PC-9 (cell line): ENCODE measurements at regions not wholly inside any gene's neighbourhood (a gene's known extent, or its start where the extent isn't known, plus 50 kb on each side); places are given as distances from the start of the nearest gene placed in this dataset.

Experiments
- BruUV-seq: library from RNA; stranded (reverse); fragments of 400-500 nt; replicated peaks from 2 replicates; lab custom pipeline; 2021; lab: Mats Ljungman, UMichigan
- CTCF ChIA-PET: fragments of 300-600 bp; sonication (Branson Sonifier 250); formaldehyde crosslinking; loops from one replicate; lab custom pipeline; 2022; ENCODE audit warnings: antibody characterized with exemption; lab: Charles Lee
- POLR2A ChIA-PET: fragments of 300-600 bp; sonication (Branson Sonifier 250); formaldehyde crosslinking; loops from one replicate; lab custom pipeline; 2022; ENCODE audit warnings: antibody characterized with exemption; ENCODE audit not compliant: unreplicated experiment; lab: Charles Lee
- DNase-seq, 2 experiments: peaks; one replicate each; pipeline versions ENCODE4 v3.0.0 to v3.0.0-alpha.2; 2015 to 2022; ENCODE audit warnings: mixed read lengths in 1 of 2
- H2AFZ ChIP-seq: fragments of 200-600 bp; sonication (generic); 2 replicates; pipeline ENCODE4 v1.8.1; 2017; ENCODE audit warnings: antibody characterized with exemption
- H3F3A ChIP-seq: fragments of 200-600 bp; sonication (generic); 2 replicates; pipeline ENCODE4 v1.8.1; 2017; ENCODE audit warnings: antibody characterized with exemption, mild to moderate bottlenecking, low read depth; ENCODE audit not compliant: insufficient read depth
- H3K27ac ChIP-seq: fragments of 200-600 bp; sonication (generic); 2 replicates; pipeline ENCODE4 v1.6.1; 2016; ENCODE audit warnings: mixed run types
- H3K27me3 ChIP-seq: fragments of 200-600 bp; sonication (generic); 2 replicates; pipeline ENCODE4 v1.6.1; 2016; ENCODE audit warnings: low read depth, mixed run types; ENCODE audit not compliant: insufficient read depth
- H3K36me3 ChIP-seq: fragments of 200-600 bp; sonication (generic); 2 replicates; pipeline ENCODE4 v1.6.1; 2016; ENCODE audit warnings: low read depth, mixed run types
- H3K4me1 ChIP-seq: fragments of 200-600 bp; sonication (generic); replicated peaks from 2 replicates; pipeline ENCODE4 v1.6.1; 2016; ENCODE audit warnings: mixed run types; ENCODE audit not compliant: insufficient read depth
- H3K4me2 ChIP-seq: fragments of 200-600 bp; sonication (generic); 2 replicates; pipeline ENCODE4 v1.6.1; 2017; ENCODE audit warnings: mixed run types
- H3K4me3 ChIP-seq: fragments of 200-600 bp; sonication (generic); 2 replicates; pipeline ENCODE4 v1.6.1; 2016; ENCODE audit warnings: mixed run types
- H3K79me2 ChIP-seq: fragments of 200-600 bp; sonication (generic); 2 replicates; pipeline ENCODE4 v1.6.1; 2017; ENCODE audit warnings: low read depth, mixed run types
- H3K9me2 ChIP-seq: fragments of 200-600 bp; sonication (generic); 2 replicates; pipeline ENCODE4 v1.8.1; 2017; ENCODE audit warnings: mild to moderate bottlenecking; ENCODE audit not compliant: insufficient read depth
- H3K9me3 ChIP-seq: fragments of 200-600 bp; sonication (generic); 2 replicates; pipeline ENCODE4 v1.8.1; 2016; ENCODE audit warnings: low read depth; ENCODE audit not compliant: insufficient read depth
- H4K20me1 ChIP-seq: fragments of 200-600 bp; sonication (generic); 2 replicates; pipeline ENCODE4 v1.8.1; 2017; ENCODE audit not compliant: insufficient read depth
- CTCF ChIP-seq: fragments of 200-600 bp; sonication (generic); conservative IDR thresholded peaks from 2 replicates; pipeline ENCODE4 v1.6.1; 2017; ENCODE audit warnings: mixed run types, antibody characterized with exemption, mild to moderate bottlenecking, moderate library complexity
- EZH2 ChIP-seq: fragments of 200-600 bp; sonication (generic); IDR thresholded peaks from 2 replicates; pipeline ENCODE4 v1.8.0; 2017; ENCODE audit warnings: antibody characterized with exemption, low read depth
- intact Hi-C: fragments of 100-400 bp; cut with micrococcal nuclease; formaldehyde crosslinking; loops from one replicate; pipeline ENCODE4 v1.10.0; 2022; ENCODE audit not compliant: unreplicated experiment

- Histone ChIP-seq H3K79me2 (no peaks in the 10 kb centered on the region), H3K9me3 (no peaks in the 10 kb centered on the region), H3K27me3 (no peaks in the 10 kb centered on the region), H3K36me3 (no peaks in the 10 kb centered on the region), H3F3A (no peaks in the 10 kb centered on the region), H3K4me2 (no peak overlapping the region), H3K9me2 (no peaks in the 10 kb centered on the region), H3K4me1 (no peaks in the 10 kb centered on the region), H4K20me1 (no peaks in the 10 kb centered on the region), H3K4me3 (no peak overlapping the region), H3K27ac (no peak overlapping the region), H2AFZ (no peak overlapping the region)
- BruUV-seq = no TSS peak
- no peak for DNase-seq
- CTCF ChIA-PET = no interaction called here
- TF ChIP-seq CTCF (no peak), EZH2 (no peak)
- intact Hi-C loops = no loop called here
- POLR2A ChIA-PET = no interaction called here
Observed at GRCh38 chr4:127307996-127308395, 324.8 kb upstream of the INTU start.

GRCh38 chr4:127309369-127310102 is 323.2 kb upstream of the INTU start:
- H3K36me3 ChIP-seq = no peaks in the 10 kb centered on the region
- H3F3A ChIP-seq = no peaks in the 10 kb centered on the region
- H2AFZ ChIP-seq = no peak overlapping the region
- BruUV-seq = no TSS peak
- POLR2A ChIA-PET = no interaction called here
- TF ChIP-seq EZH2 = no peak
- TF ChIP-seq CTCF = no peak
- DNase-seq = no peak
- no peaks in the 10 kb centered on the region for H3K79me2 ChIP-seq
- no peaks in the 10 kb centered on the region for H3K9me3 ChIP-seq
- no peaks in the 10 kb centered on the region for H3K27me3 ChIP-seq
- no peak overlapping the region for H3K4me3 ChIP-seq
- H3K4me1 ChIP-seq = no peaks in the 10 kb centered on the region
- no peaks in the 10 kb centered on the region for H3K9me2 ChIP-seq
- H4K20me1 ChIP-seq = no peaks in the 10 kb centered on the region
- CTCF ChIA-PET = no interaction called here
- no peak overlapping the region for H3K4me2 ChIP-seq
- no peak overlapping the region for H3K27ac ChIP-seq
- intact Hi-C loops = no loop called here

- Histone ChIP-seq H3K9me2 (no peaks in the 10 kb centered on the region), H3K27ac (no peak overlapping the region), H3K27me3 (no peaks in the 10 kb centered on the region), H2AFZ (no peak overlapping the region), H3K4me1 (no peaks in the 10 kb centered on the region), H4K20me1 (no peaks in the 10 kb centered on the region), H3K79me2 (no peaks in the 10 kb centered on the region), H3F3A (no peaks in the 10 kb centered on the region), H3K4me2 (no peak overlapping the region), H3K36me3 (no peaks in the 10 kb centered on the region), H3K9me3 (no peaks in the 10 kb centered on the region), H3K4me3 (no peak overlapping the region)
- no peak for DNase-seq
- intact Hi-C loops = no loop called here
- BruUV-seq = no TSS peak
- ChIA-PET POLR2A (no interaction called here), CTCF (no interaction called here)
- no peak for TF ChIP-seq CTCF
- no peak for TF ChIP-seq EZH2
Observed at GRCh38 chr4:127311371-127311770, 321.4 kb upstream of the INTU start.
